ENCODE measurements at regions not wholly inside any gene's neighbourhood (a gene's known extent, or its start where the extent isn't known, plus 50 kb on each side); places are given as distances from the start of the nearest gene placed in this dataset.

DNA sequence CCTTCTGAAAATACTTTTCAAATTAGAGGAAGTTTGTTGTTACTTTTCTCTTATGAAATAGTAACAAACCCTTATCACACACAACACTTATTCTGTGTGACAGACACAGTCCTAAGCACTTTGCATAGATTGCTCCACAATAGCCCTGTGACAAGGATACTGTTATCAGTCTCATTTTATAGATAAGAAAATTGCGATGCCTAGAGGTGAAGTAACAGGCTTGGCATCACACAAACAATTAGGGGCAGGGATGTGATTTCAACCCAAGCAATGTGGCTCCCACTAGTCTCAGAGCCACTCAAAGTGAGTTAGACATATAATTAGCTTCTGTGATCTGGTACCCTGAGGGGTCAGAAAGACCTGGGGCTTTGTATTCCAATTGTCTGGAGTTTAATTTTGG lies 339.9 kb downstream of the FBXO8 start:
- Histone ChIP-seq H3T11ph (ENCODE audit: low read length) (no peak overlapping the region), H2BK5ac (ENCODE audit: insufficient read length, low read length) (no peak overlapping the region), H2BK20ac (ENCODE audit: low read depth, low read length, poor library complexity, severe bottlenecking) (no peak overlapping the region), H3K9me3 (ENCODE audit: control insufficient read depth, low read depth, low read length) (no peaks in the 10 kb centered on the region), H2BK120ac (ENCODE audit: low read depth, low read length, poor library complexity, severe bottlenecking) (no peak overlapping the region), H3K18ac (ENCODE audit: insufficient read length, low read depth, low read length) (no peak overlapping the region), H2AK5ac (ENCODE audit: insufficient read length, low read length) (no peak overlapping the region), H4K20me1 (ENCODE audit: control insufficient read depth, insufficient read depth, insufficient read length) (no peaks in the 10 kb centered on the region), H4K91ac (ENCODE audit: insufficient read length, low read depth, low read length) (no peak overlapping the region), H2BK12ac (ENCODE audit: insufficient read length, low read depth, low read length) (no peak overlapping the region), H2AFZ (ENCODE audit: low read length) (no peak overlapping the region), H4K5ac (ENCODE audit: insufficient read length, low read depth, low read length) (no peak overlapping the region), H4K8ac (replicated peaks; ENCODE audit: insufficient read length, low read depth, low read length) (no peak overlapping the region), H3K4me2 (ENCODE audit: insufficient read depth, insufficient read length, low read length) (no peak overlapping the region), H3K79me1 (ENCODE audit: insufficient read depth, low read depth, low read length, poor library complexity, severe bottlenecking) (no peaks in the 10 kb centered on the region), H3K23me2 (ENCODE audit: insufficient read length, low read depth, low read length, poor library complexity, severe bottlenecking) (no peaks in the 10 kb centered on the region), H3K14ac (ENCODE audit: insufficient read depth, low read length) (no peak overlapping the region), H3K56ac (ENCODE audit: insufficient read length, low read depth, low read length) (no peak overlapping the region), H3K4ac (ENCODE audit: low read depth, low read length) (no peak overlapping the region), H3K27me3 (ENCODE audit: insufficient read depth, low read length) (no peaks in the 10 kb centered on the region), H2BK15ac (ENCODE audit: low read depth, low read length) (no peak overlapping the region), H3K4me1 (ENCODE audit: insufficient read depth, low read length) (no peaks in the 10 kb centered on the region), H3K27ac (ENCODE audit: insufficient read length, low read depth, low read length) (no peak overlapping the region), H3K23ac (ENCODE audit: insufficient read length, low read depth, low read length) (no peak overlapping the region), H3K79me2 (ENCODE audit: insufficient read depth, low read length) (no peaks in the 10 kb centered on the region), H3K9ac (ENCODE audit: extremely low read depth, insufficient read length, low read length) (no peak overlapping the region)
- H3K4me3 Mint-ChIP-seq: no peak overlapping the region
- TF ChIP-seq CTCF (conservative IDR thresholded peaks at IDR 0.05): no peak
- H3K4me1 Mint-ChIP-seq: no peaks in the 10 kb centered on the region
- no peak overlapping the region for H3K27ac Mint-ChIP-seq
- no peak for DNase-seq
- no peaks in the 10 kb centered on the region for H3K9me3 Mint-ChIP-seq
- H3K27me3 Mint-ChIP-seq (ENCODE audit: low read depth): no peaks in the 10 kb centered on the region
- no CpG with 5 or more reads among the region's 1 CpG for WGBS (ENCODE audit: extremely low coverage, insufficient read length, low lambda C conversion rate)
- H3K36me3 Mint-ChIP-seq (ENCODE audit: insufficient read depth in 1 of 3, low read depth in 3 of 3): no peaks in the 10 kb centered on the region
